GM03348 (cell line): ENCODE measurements at regions not wholly inside any gene's neighbourhood (a gene's known extent, or its start where the extent isn't known, plus 50 kb on each side); places are given as distances from the start of the nearest gene placed in this dataset.

Experiments
- DNase-seq: peaks from one replicate; pipeline ENCODE4 v3.0.0; 2012; ENCODE audit warnings: low spot score

DNA sequence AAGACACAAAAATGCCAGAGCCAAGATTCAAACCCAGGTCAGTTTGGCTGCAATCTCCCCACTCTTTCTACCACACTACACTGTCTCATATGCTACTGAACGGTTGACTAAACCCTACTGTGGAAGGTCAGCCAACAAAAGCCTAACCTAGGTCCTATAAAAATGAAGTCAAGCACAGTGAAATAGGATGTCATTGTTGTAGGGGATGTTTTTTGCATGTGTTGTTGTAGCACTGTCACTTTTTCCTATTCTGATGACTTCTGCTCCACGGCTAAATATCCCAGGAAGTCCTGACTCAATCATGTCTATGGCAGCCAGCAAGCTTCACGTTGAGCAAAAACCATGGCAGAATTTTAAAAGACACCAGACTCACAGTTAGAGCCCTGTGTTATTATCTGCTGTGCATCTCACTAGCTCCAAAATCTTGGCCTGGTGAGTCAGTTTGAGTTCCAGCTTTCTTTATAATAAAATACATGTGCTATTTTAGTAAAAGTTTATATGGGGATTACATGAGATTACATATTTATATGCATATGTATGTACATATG lies 322.1 kb upstream of the NT5E start:
- DNase-seq, result no peak

DNA sequence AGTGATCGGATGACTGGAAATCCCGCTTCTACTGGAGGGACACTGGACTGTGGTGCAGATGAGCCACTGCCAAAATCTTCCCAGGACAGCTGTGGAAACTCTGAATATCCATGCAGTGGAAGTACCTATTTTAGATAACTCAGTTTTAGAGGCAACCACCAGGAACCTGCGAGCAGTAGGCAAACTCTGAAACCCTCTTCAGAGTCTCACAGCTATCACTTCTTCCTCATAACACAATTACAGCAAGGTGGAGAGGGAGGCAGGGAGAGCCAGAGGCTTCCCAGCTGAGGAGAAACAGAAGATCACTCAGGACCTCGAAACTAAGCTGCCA lies 322.8 kb upstream of the NT5E start:
- no peak for DNase-seq

- DNase-seq, result peak; percentile 72
Measured at GRCh38 chr6:85126485-85127167, 323.3 kb upstream of the NT5E start.

DNA sequence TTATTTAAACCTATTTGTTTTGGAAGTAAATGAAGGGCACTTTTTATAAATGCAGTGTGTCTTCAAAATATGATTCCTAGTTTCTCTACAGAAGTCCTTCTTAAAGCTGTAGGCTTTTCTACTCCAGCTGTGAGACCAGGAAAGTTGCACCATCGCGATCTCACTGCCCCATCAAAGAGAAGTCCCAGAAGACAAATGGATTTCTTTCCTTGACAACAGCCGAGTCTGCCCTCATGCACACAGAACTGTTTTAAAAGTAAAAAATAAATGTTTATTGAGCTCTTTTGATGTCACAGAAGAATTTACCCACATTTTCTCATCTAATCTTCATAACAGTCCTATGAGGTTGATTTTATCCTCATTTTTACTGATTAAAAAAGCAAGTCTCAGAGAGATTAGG lies 324.4 kb upstream of the NT5E start:
- DNase-seq, result no peak

- DNase-seq, result peak; percentile 55
Measured at GRCh38 chr6:85124472-85125354, 325.2 kb upstream of the NT5E start.

DNA sequence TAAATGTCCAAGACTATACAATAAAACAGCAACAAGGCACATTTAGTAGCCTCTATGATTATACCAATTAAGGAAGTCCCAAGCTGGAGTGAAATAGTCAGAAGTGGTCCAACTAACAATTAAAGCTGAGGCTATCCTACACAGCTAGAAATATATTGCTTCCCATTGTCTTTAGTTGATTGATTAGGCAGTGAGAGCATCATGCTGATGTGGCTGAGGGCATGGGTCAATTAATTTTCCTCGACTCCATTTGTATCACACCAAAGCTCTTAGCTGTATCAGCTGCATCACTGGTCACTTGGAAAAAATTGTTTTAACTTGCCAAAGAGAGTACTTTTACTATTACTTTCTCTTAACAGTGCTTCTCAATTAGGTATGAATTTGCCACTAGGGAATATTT lies 328.7 kb upstream of the NT5E start:
- no peak for DNase-seq

DNA sequence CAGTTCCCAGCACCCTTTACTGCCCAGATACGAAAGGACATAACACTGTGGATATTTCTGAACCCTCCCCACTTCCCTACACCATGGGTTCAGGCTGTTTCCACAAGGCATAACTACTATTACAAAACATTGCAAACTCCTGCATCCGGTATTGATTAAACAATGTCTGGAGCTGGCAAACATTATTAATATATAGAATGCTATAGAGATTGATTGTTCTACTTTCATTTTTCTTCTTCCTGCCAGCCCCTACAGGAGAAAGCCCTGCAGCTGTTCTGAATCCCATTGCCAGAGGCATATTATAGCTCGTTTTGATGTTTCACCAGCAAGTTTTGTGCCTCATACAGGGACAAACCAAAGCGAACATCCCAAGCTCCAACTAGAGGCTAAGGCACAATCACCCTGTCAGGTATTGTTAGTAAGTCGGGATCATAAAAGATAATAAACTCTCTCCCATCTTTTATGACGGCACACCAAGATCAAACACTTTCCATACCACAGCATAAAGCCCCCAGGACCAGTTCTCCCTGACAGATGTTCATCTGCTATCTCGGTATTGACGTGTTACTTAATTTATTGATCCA lies 331.1 kb upstream of the NT5E start:
- DNase-seq, result no peak

DNA sequence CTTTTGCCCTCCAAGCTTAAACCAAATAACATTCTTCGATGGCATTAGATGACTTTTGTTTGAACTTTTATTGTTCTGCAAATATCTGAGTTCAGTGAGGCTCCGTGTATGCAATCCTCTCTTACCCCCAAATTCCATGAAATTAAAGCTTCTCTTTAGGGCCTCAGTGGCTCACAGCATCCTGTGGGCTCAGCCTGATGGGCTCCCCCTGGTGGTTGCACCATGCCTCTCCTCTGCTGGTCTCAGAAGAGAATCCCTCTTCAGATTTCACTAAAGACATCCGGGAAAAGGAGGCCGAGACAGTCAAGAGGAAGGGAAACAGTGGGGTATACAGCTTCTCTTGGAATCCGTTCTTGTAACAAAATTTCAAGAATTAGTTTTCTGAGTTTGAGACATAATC lies 331.6 kb upstream of the NT5E start:
- DNase-seq, result no peak

DNA sequence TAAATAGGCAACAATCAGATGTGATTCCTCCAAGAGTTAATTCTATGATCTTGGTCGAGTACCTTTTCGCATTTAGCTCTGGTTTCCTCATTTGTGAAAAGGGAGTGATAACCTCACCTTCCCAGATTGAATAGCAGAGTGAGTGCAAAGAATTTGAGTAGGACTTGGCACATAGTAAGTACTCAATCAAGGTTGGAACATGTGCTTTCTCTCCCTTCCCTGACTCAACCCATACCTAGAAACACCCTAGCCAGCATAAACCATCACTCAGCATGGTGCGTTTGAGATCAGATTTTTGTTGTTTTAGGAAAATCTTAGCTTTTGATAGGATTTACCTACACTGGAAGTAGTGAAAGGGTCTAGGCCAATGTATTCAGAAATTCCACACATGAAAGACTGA lies 333.4 kb upstream of the NT5E start:
- DNase-seq, result no peak

DNA sequence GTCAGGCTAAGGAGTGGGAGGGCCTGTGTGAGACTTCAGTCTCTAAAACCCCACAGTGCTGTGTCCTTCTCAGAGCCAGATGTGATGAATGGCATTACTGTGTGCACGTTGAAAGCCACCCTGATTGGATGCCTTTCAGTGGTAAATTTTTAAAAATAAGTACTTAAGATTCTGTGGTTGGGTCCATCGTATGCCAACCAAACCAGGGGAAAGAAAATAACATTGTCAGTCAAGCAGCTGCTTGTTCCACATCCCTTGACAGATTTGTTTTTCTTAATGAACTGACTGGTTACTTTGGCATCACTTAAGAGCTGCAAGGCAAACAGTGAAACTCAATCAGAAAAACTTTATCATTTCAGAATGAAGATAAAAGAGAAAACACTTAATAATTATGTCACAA lies 334.0 kb upstream of the NT5E start:
- DNase-seq, result no peak

GRCh38 chr6:85115376-85115775 lies 334.5 kb upstream of the NT5E start:
- no peak for DNase-seq

GRCh38 chr6:85114581-85114935 lies 335.3 kb upstream of the NT5E start:
- DNase-seq, result no peak

GRCh38 chr6:85113934-85114580 lies 335.8 kb upstream of the NT5E start:
- DNase-seq, result peak; percentile 38

DNA sequence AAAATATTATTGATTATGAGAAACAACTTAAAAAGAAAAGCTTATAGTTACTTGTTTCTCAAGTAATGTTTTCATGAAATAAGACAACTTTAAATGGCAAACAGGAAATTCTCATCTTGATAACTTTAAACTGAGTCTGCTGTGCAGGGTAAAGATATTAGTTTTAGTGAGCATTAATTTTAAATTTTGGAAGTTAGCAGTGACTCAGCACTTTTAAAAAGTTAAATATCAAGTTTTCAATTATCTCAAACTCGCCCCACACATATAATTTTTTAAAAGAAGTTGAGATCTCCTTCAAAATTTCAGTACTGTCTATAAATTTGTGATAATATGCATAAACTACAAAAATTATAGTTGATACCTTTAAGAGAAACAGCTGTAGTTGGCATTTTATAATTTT lies 337.3 kb upstream of the NT5E start:
- no peak for DNase-seq

GRCh38 chr6:85111481-85112011 lies 338.3 kb upstream of the NT5E start:
- DNase-seq, result no peak

GRCh38 chr6:85110943-85111342 lies 338.9 kb upstream of the NT5E start:
- no peak for DNase-seq

- no peak for DNase-seq
Measured at GRCh38 chr6:85107701-85108100, 342.2 kb upstream of the NT5E start.

GRCh38 chr6:85096976-85097375 lies 332.6 kb upstream of the TBX18 start:
- no peak for DNase-seq

GRCh38 chr6:85092226-85092625 lies 327.8 kb upstream of the TBX18 start:
- no peak for DNase-seq

GRCh38 chr6:85089255-85089654 lies 324.9 kb upstream of the TBX18 start:
- DNase-seq, result no peak

DNA sequence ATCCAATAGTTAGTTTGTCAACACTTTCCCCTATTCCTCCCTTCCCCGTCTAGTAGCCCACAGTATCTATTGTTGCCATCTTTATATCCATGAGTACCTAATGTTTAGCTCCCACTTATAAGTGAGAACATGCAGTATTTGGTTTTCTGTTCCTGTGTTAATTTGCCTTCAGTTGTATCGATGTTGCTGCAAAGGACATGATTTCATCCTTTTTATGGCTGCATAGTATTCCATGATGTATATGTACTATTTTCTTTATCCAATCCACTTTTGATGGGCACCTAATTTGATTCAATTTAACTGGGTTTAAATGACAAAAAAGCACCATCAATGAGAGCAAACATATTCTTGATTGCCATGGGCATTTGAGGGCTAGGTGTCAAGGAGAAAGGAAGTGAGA lies 321.5 kb upstream of the TBX18 start:
- DNase-seq, result no peak

GRCh38 chr6:85081102-85081501 lies 316.7 kb upstream of the TBX18 start:
- DNase-seq, result no peak
